Ovary (tissue), 3 donors: ENCODE measurements at regions not wholly inside any gene's neighbourhood (a gene's known extent, or its start where the extent isn't known, plus 50 kb on each side); places are given as distances from the start of the nearest gene placed in this dataset.

Source experiments
- CTCF ChIP-seq, 3 donors: fragments of 450-650 bp in 2 of 3; fragments of 200-600 bp in 1 of 3; IDR thresholded peaks; one replicate each; pipeline versions ENCODE4 v1.5.1 to v1.8.0; 2016 to 2022; ENCODE audit warnings: antibody characterized with exemption in 3 of 3, mild to moderate bottlenecking in 1 of 3
- EP300 ChIP-seq: sonication (generic); formaldehyde crosslinking; IDR thresholded peaks from one replicate; pipeline ENCODE4 v1.6.1; 2017; ENCODE audit warnings: antibody characterized with exemption
- donor health status: DM: no; HTN: no; CAD: no.

GRCh38 chr2:239578381-239578780 lies 177.6 kb upstream of the HDAC4 start:
- no peak for TF ChIP-seq EP300
- no peak for TF ChIP-seq CTCF (IDR thresholded peaks at IDR 0.05)
